Astrocyte (in vitro differentiated cells and primary cell): ENCODE measurements at regions not wholly inside any gene's neighbourhood (a gene's known extent, or its start where the extent isn't known, plus 50 kb on each side); places are given as distances from the start of the nearest gene placed in this dataset.

Source experiments
- DNase-seq: peaks from one replicate; pipeline ENCODE4 v3.0.0-alpha.2; 2010; ENCODE audit warnings: low read depth
- FAIRE-seq: peaks from 2 replicates; lab custom pipeline; 2011; peaks lifted over from hg19 to GRCh38; lab: Jason Lieb, UNC
- H2AFZ ChIP-seq: 2 replicates; pipeline ENCODE4 v1.6.0; 2012; ENCODE audit warnings: low read depth, low read length, inconsistent platforms
- H3K27ac ChIP-seq: 2 replicates; pipeline ENCODE4 v1.5.1; 2011; ENCODE audit warnings: low read depth, low read length, inconsistent platforms
- H3K27me3 ChIP-seq: 2 replicates; pipeline ENCODE4 v1.6.0; 2011; ENCODE audit warnings: low read length, inconsistent platforms; ENCODE audit not compliant: insufficient read depth
- H3K36me3 ChIP-seq: 2 replicates; pipeline ENCODE4 v1.5.1; 2011; ENCODE audit warnings: low read length, inconsistent platforms; ENCODE audit not compliant: insufficient read depth
- H3K4me1 ChIP-seq: 2 replicates; pipeline ENCODE4 v1.5.1; 2011; ENCODE audit warnings: low read length, inconsistent platforms; ENCODE audit not compliant: insufficient read depth
- H3K4me2 ChIP-seq: 2 replicates; pipeline ENCODE4 v1.6.0; 2012; ENCODE audit warnings: low read length, inconsistent platforms
- H3K4me3 ChIP-seq: 2 replicates; pipeline ENCODE4 v1.5.1; 2011; ENCODE audit warnings: low read depth, mild to moderate bottlenecking, low read length, inconsistent platforms; ENCODE audit not compliant: insufficient read depth
- H3K79me2 ChIP-seq: 2 replicates; pipeline ENCODE4 v1.6.0; 2012; ENCODE audit warnings: mild to moderate bottlenecking, low read length, inconsistent platforms; ENCODE audit not compliant: insufficient read depth
- H3K9ac ChIP-seq: 2 replicates; pipeline ENCODE4 v1.6.0; 2012; ENCODE audit warnings: mild to moderate bottlenecking, low read length, inconsistent platforms
- H3K9me3 ChIP-seq: 2 replicates; pipeline ENCODE4 v1.5.1; 2012; ENCODE audit warnings: low read depth, mild to moderate bottlenecking, low read length, inconsistent platforms; ENCODE audit not compliant: insufficient read depth
- H4K20me1 ChIP-seq: 2 replicates; pipeline ENCODE4 v1.6.0; 2012; ENCODE audit warnings: low read length, inconsistent platforms; ENCODE audit not compliant: insufficient read depth
- H3K27ac Mint-ChIP-seq: one replicate; pipeline ENCODE4 v1.8.0; 2021; ENCODE audit warnings: mild to moderate bottlenecking, mixed read lengths; ENCODE audit not compliant: unreplicated experiment
- H3K27me3 Mint-ChIP-seq: one replicate; pipeline ENCODE4 v1.8.0; 2021; ENCODE audit warnings: low read depth, mixed read lengths; ENCODE audit not compliant: unreplicated experiment
- H3K36me3 Mint-ChIP-seq: one replicate; pipeline ENCODE4 v1.8.0; 2021; ENCODE audit warnings: low read depth, mixed read lengths; ENCODE audit not compliant: unreplicated experiment
- H3K4me1 Mint-ChIP-seq: one replicate; pipeline ENCODE4 v1.8.0; 2021; ENCODE audit warnings: low read depth, mixed read lengths; ENCODE audit not compliant: unreplicated experiment
- H3K4me3 Mint-ChIP-seq: one replicate; pipeline ENCODE4 v1.8.0; 2021; ENCODE audit warnings: mild to moderate bottlenecking, moderate library complexity, mixed read lengths; ENCODE audit not compliant: unreplicated experiment
- H3K9me3 Mint-ChIP-seq: one replicate; pipeline ENCODE4 v1.8.0; 2021; ENCODE audit warnings: mild to moderate bottlenecking, mixed read lengths; ENCODE audit not compliant: unreplicated experiment
- CTCF ChIP-seq: IDR thresholded peaks from 2 replicates; pipeline ENCODE4 v1.5.1; 2011; ENCODE audit warnings: low read depth, mild to moderate bottlenecking, inconsistent platforms, low read length, moderate library complexity; ENCODE audit not compliant: insufficient read depth
- EZH2 ChIP-seq: IDR thresholded peaks from 2 replicates; pipeline ENCODE4 v1.6.1; 2012; ENCODE audit warnings: mild to moderate bottlenecking, low read length, inconsistent platforms; ENCODE audit not compliant: insufficient read depth

DNA sequence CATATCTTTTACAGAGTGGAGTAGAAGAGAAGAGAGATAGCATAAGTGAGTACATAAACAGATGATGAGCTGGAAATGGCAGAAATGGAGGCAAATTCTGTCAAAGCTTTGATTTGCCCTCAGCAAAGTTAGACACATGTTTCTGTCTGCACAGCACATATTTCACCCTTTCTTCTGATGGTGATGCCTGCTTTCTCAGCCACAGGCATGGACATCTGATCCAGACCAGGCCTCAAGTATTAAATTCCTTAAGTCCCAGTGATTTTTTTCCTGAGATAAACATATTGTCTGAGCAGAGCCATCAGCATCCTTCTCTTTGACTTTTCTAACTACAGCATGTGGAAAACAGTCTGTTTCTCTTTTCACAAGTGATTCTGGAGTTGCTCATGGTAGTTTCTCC, 409.8 kb downstream of the MAN2A1 start:
- Histone ChIP-seq H3K4me3 (no peak overlapping the region), H3K79me2 (no peaks in the 10 kb centered on the region), H3K9me3 (no peaks in the 10 kb centered on the region), H3K36me3 (no peaks in the 10 kb centered on the region), H3K4me2 (no peak overlapping the region), H3K4me1 (no peaks in the 10 kb centered on the region), H2AFZ (no peak overlapping the region), H3K27me3 (no peaks in the 10 kb centered on the region), H3K27ac (no peak overlapping the region), H4K20me1 (no peaks in the 10 kb centered on the region), H3K9ac (no peak overlapping the region)
- Mint-ChIP-seq H3K4me3 (no peak overlapping the region), H3K27me3 (no peaks in the 10 kb centered on the region), H3K9me3 (no peaks in the 10 kb centered on the region), H3K27ac (no peak overlapping the region), H3K36me3 (no peaks in the 10 kb centered on the region), H3K4me1 (no peaks in the 10 kb centered on the region)
- no peak for TF ChIP-seq CTCF
- TF ChIP-seq EZH2, result no peak
- FAIRE-seq (no peak), DNase-seq (peak; percentile 2)

GRCh38 chr5:110103081-110103480, 413.4 kb downstream of the MAN2A1 start:
- no peaks in the 10 kb centered on the region for H3K27me3 ChIP-seq
- Mint-ChIP-seq H3K27me3 (peaks cover 2% of the 10 kb centered on the region), H3K4me3 (no peak overlapping the region), H3K9me3 (no peaks in the 10 kb centered on the region), H3K4me1 (no peaks in the 10 kb centered on the region), H3K36me3 (no peaks in the 10 kb centered on the region), H3K27ac (no peak overlapping the region)
- no peaks in the 10 kb centered on the region for H3K79me2 ChIP-seq
- H3K9ac ChIP-seq, result no peak overlapping the region
- H3K4me1 ChIP-seq, result no peaks in the 10 kb centered on the region
- H3K4me2 ChIP-seq, result no peak overlapping the region
- H2AFZ ChIP-seq, result no peak overlapping the region
- no peak overlapping the region for H3K4me3 ChIP-seq
- H4K20me1 ChIP-seq, result no peaks in the 10 kb centered on the region
- H3K9me3 ChIP-seq, result no peaks in the 10 kb centered on the region
- no peak for DNase-seq
- TF ChIP-seq CTCF (no peak), EZH2 (no peak)
- no peaks in the 10 kb centered on the region for H3K36me3 ChIP-seq
- no peak for FAIRE-seq
- H3K27ac ChIP-seq, result no peak overlapping the region

- Histone ChIP-seq H3K27ac (no peak overlapping the region), H3K36me3 (no peaks in the 10 kb centered on the region), H3K9ac (no peak overlapping the region), H3K4me2 (no peak overlapping the region), H3K9me3 (no peaks in the 10 kb centered on the region), H3K79me2 (no peaks in the 10 kb centered on the region), H3K4me1 (no peaks in the 10 kb centered on the region), H4K20me1 (no peaks in the 10 kb centered on the region), H3K4me3 (no peak overlapping the region), H2AFZ (no peak overlapping the region), H3K27me3 (no peaks in the 10 kb centered on the region)
- no peaks in the 10 kb centered on the region for H3K9me3 Mint-ChIP-seq
- no peak overlapping the region for H3K27ac Mint-ChIP-seq
- FAIRE-seq (no peak), DNase-seq (no peak)
- H3K27me3 Mint-ChIP-seq, result peaks cover 5% of the 10 kb centered on the region
- no peak overlapping the region for H3K4me3 Mint-ChIP-seq
- no peaks in the 10 kb centered on the region for H3K36me3 Mint-ChIP-seq
- no peaks in the 10 kb centered on the region for H3K4me1 Mint-ChIP-seq
- TF ChIP-seq CTCF (no peak), EZH2 (no peak)
These were observed 414.5 kb downstream of the MAN2A1 start for GRCh38 chr5:110104060-110104725.
